Motor neuron (in vitro differentiated cells): ENCODE measurements at regions not wholly inside any gene's neighbourhood (a gene's known extent, or its start where the extent isn't known, plus 50 kb on each side); places are given as distances from the start of the nearest gene placed in this dataset.

Source experiments
- ATAC-seq, 8 experiments: fragments of 200-7000 bp; cut with Tn5 transposase; replicated peaks in 6 of 8; 2 replicates each; pipeline ENCODE4 v1.8.0; 2021; ENCODE audit warnings: mild to moderate bottlenecking in 8 of 8, moderate library complexity in 8 of 8
- H3K27ac ChIP-seq, 2 donors: fragments of 250-450 bp; sonication (Bioruptor Pico); 2 replicates each; pipeline ENCODE4 v1.9.0; 2021; ENCODE audit warnings: antibody characterized with exemption in 2 of 2, mild to moderate bottlenecking in 2 of 2, moderate library complexity in 1 of 2
- H3K4me1 ChIP-seq, 2 donors: fragments of 250-450 bp; sonication (Bioruptor Pico); replicated peaks in 1 of 2; 2 replicates each; pipeline ENCODE4 v1.6.1; 2021; ENCODE audit warnings: antibody characterized with exemption in 2 of 2, mild to moderate bottlenecking in 2 of 2, moderate library complexity in 1 of 2
- H3K4me3 ChIP-seq, 5 donors: fragments of 250-450 bp; sonication (Bioruptor Pico); 2 replicates each; pipeline ENCODE4 v1.9.0; 2021; ENCODE audit warnings: antibody characterized with exemption in 5 of 5, mild to moderate bottlenecking in 5 of 5, moderate library complexity in 4 of 5
- WGBS, 10 experiments: fragments of 450-650 bp; shearing (Covaris generic); methylation state at CpG; one replicate each; pipeline ENCODE4 v1.0.0; 2022; 5-methylcytosine and 5-hydroxymethylcytosine counted together
- in situ Hi-C, 9 experiments: fragments of 400-800 bp; cut with MboI; loops; one replicate each; pipeline ENCODE4 v1.15.0; 2021; ENCODE audit warnings: low sequenced_read_pairs in 9 of 9, low pct_unique_long_range_greater_than_20kb in 2 of 9; ENCODE audit not compliant: unreplicated experiment in 9 of 9

DNA sequence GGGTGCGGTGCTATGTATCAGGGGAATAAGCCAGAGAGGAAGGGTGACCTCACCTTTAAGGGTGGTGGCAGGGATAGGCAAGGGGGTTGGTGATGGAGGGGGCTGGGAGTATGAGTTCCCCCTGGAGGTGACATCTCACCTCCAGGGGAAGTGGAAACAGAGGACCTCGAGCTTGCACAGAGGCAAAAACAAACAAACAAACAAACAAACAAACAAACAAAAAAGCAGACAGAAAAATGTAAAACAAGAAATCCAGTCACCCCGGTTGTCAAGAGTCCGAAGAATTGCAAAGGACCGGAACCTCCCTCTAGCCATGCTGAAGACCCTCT, 112.2 kb upstream of the MYL2 start:
- Histone ChIP-seq H3K4me3 (peak overlapping the region; percentile 75 to 99 (median 90)), H3K4me1 (peaks cover 9 to 23% of the 10 kb centered on the region in 2 donors), H3K27ac (no peak overlapping the region)
- in situ Hi-C loops: loop anchor here in 1 of 9 experiments (25.0 kb wide), 1 partner anchor 280 kb away; no protein-coding TSS in a partner anchor
- WGBS, 10 experiments: 0 to 88% (median 47%) methylated on average over 1 to 5 of the region's 5 CpGs; no CpG with 5 or more reads in 2 of the 10 experiments
- ATAC-seq: no peak

DNA sequence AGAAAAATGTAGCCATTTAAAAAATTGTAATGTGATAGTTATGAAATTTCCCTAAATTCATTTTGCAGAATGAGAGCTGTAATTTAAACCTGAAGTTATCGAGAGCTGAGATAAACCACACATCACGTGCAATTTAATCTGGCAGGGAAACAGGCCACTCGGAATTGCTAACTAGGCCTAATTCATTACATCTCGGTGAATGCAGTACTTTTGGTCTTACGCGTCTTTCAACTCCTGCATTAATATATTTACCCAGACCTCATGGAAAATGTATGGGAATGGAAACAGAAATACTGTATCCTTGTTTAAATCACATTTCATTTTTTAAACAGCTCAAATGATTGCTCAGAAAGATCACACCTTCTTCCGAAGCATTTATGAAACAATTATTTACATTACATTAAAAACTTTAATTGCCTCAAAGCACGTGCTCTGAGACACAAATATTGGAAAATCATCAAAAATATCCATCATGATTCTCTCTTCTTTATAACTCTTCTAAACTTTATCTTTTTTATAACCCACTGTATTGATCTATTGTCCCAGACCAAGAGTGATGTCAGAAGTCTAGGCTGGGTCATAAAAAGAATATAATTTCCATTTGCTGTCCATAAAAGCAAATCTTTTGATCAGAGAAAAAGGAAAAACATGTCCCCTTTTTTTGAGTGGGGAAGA, 111.7 kb upstream of the MYL2 start:
- in situ Hi-C loops: loop anchor here in 1 of 9 experiments (25.0 kb wide), 1 partner anchor 280 kb away; no protein-coding TSS in a partner anchor
- WGBS, 10 experiments: 32 to 93% (median 72%) methylated on average over 3 to 8 of the region's 8 CpGs
- no peak for ATAC-seq
- H3K4me3 ChIP-seq: peak overlapping the region in 2 of 5 donors; percentile 75 to 82
- peaks cover 9 to 18% of the 10 kb centered on the region in 2 donors for H3K4me1 ChIP-seq
- H3K27ac ChIP-seq: no peak overlapping the region

DNA sequence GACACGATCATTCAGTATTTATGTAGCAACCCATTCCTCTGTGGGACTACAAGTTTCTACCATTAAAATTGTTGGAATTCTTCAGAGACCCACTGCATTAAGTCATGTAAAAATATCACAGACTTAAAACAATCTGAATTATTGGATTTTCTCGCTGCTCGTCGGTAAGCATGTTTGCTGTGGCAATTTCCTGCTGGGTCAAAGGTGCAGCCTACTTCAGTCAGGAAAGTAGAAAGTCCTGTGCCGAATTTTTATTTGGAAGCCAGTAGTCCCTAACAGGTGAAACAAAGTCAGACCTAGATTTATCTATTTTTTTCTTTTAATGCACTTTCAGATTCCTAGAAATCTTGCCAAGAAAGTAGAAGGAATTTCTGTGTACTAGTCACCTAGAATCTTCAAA, 110.4 kb upstream of the MYL2 start:
- Histone ChIP-seq H3K4me1 (peaks cover 9 to 16% of the 10 kb centered on the region in 2 donors), H3K4me3 (no peak overlapping the region), H3K27ac (no peak overlapping the region)
- no peak for ATAC-seq
- in situ Hi-C loops: loop anchor here in 1 of 9 experiments (25.0 kb wide), 1 partner anchor 282 kb away; no protein-coding TSS in a partner anchor
- 0 to 83% (median 61%) methylated on average over 1 to 5 of the region's 5 CpGs; no CpG with 5 or more reads in 2 of the 10 experiments for WGBS, 10 experiments

DNA sequence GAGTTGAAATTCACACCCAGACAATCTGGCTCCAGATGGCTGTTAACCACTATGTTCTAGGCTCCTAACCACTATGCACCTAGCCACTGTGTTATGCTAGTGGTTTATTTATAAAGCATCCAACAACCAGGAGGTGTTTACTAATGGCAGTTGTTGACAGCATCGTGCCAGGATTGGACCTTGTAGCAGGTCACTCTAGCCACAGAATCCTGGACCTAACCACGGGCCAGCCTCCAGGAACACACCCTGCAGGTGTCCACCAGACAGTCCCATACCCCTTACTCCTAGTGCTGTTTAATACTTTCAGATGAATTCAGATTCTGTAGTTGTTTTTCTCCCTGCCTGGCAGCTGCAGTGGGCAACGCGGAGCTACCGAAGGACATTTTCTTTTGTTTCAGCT, 109.4 kb upstream of the MYL2 start:
- no peak overlapping the region for H3K27ac ChIP-seq
- WGBS, 10 experiments: 17 to 83% (median 28%) methylated on average over 1 to 4 of the region's 5 CpGs; no CpG with 5 or more reads in 2 of the 10 experiments
- no peak overlapping the region for H3K4me3 ChIP-seq
- ATAC-seq: no peak
- in situ Hi-C loops: loop anchor here in 5 of 9 experiments (10.0 to 25.0 kb wide), 3 partner anchors 265 to 285 kb away; no protein-coding TSS in a partner anchor
- peaks cover 9 to 16% of the 10 kb centered on the region in 2 donors for H3K4me1 ChIP-seq

DNA sequence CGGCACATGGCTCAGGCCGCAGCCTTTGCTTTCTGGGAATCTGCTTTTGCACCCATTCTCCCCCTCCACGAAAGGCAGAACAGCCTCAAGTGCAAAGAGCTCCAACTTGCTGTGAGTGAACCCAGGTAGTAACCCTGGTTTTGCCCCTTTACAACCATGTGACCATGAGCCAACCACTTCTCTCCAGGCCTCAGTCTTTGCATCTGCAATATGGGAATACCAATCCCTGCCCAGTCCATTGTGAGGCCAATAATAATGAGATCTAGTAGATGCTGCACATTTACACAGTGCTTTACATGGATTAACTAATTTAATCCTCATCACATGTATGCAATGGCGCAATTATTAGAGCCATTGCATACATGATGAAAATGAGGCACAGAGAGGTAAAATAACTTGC, 108.9 kb upstream of the MYL2 start:
- no peak overlapping the region for H3K27ac ChIP-seq
- in situ Hi-C loops: loop anchor here in 5 of 9 experiments (10.0 to 25.0 kb wide), 3 partner anchors 265 to 285 kb away; no protein-coding TSS in a partner anchor
- H3K4me3 ChIP-seq: no peak overlapping the region
- peaks cover 9 to 16% of the 10 kb centered on the region in 2 donors for H3K4me1 ChIP-seq
- WGBS, 10 experiments: 33 to 100% (median 70%) methylated on average over 1 to 4 of the region's 4 CpGs; no CpG with 5 or more reads in 4 of the 10 experiments
- ATAC-seq: no peak

DNA sequence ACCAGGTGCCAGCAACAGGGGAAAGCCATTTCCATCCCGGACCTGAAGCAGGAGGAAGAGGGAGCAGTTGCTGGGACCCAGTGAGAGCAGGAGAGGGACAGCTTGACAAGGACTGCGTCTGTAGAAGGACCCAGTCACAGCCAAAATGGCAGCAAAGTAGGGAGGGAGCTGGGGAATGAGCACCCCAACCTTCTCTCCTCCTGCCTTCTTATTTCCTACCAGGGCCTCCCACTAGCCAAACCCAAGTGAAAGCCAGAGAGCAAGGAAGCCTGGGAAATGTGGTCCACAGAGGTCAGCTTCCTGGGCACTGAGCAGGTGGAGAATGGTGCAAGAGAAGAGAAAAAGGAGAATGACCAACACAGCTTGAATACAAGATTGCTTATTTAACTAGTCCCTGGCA, 108.5 kb upstream of the MYL2 start:
- no peak for ATAC-seq
- in situ Hi-C loops: loop anchor here in 5 of 9 experiments (10.0 to 25.0 kb wide), 3 partner anchors 266 to 286 kb away; no protein-coding TSS in a partner anchor
- Histone ChIP-seq H3K27ac (no peak overlapping the region), H3K4me3 (no peak overlapping the region), H3K4me1 (peaks cover 9 to 16% of the 10 kb centered on the region in 2 donors)
- 0 to 51% (median 38%) methylated on average over 1 to 2 of the region's 2 CpGs; no CpG with 5 or more reads in 6 of the 10 experiments for WGBS, 10 experiments

DNA sequence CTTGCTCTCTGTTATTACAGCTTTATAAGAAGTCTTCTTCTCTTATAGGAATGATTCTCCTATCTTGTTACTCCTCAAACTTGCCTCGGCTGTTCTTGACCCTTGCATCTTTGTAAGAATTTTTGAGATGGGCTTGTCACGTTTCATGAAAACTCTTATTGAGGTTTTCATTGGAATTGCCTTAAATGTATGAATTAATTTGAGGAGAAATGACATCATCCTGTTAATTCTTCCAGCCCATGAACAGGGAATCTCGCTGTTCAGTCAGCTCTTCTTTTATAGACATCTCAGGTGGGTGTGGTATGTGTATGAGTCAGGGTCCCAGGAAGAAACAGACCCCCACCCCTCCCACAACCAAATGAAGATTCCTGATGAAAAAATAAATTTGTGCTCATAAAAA, 107.1 kb upstream of the MYL2 start:
- WGBS, 10 experiments: 0 to 93% (median 67%) methylated on average over 2 to 3 of the region's 3 CpGs; no CpG with 5 or more reads in 1 of the 10 experiments
- in situ Hi-C loops: loop anchor here in 5 of 9 experiments (10.0 to 25.0 kb wide), 3 partner anchors 267 to 287 kb away; no protein-coding TSS in a partner anchor
- Histone ChIP-seq H3K4me3 (no peak overlapping the region), H3K27ac (no peak overlapping the region), H3K4me1 (peaks cover 6 to 10% of the 10 kb centered on the region in 2 donors)
- ATAC-seq: no peak

DNA sequence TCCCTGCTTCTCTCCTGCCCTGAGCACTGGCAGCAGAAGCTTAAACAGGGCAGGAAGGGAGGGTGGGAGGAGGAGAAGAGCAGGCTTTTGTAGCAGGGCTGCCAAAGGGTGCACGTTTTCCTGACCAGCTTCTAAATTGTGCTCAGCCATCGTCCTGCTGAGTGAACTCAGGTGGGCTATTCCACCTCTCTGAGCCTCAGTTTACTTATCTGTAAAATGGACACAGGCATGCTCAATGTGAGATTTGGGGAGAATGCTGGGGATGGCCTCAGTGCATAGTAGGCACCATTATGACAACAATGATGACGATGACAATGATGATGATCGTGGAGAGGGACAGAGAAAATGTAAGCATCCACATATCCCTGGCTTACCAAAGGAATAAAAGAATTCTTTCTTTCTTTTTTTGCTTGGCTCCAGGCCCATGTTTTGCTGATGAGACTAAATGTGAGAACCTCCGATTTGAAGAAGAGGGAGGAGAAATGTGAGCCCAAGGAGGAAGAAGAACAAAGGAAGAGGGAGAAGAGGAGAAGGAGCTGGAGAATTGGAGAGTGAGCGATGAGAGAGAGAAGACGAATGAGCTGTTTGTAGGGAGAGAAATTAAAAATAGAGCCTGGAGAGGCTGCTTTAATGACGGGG, 105.5 kb upstream of the MYL2 start:
- no peak for ATAC-seq
- in situ Hi-C loops: loop anchor here in 5 of 9 experiments (10.0 to 25.0 kb wide), 3 partner anchors 269 to 289 kb away; no protein-coding TSS in a partner anchor
- Histone ChIP-seq H3K4me1 (peaks cover 5 to 6% of the 10 kb centered on the region in 2 donors), H3K27ac (no peak overlapping the region), H3K4me3 (no peak overlapping the region)
- WGBS, 10 experiments: 3 to 70% (median 38%) methylated on average over 2 to 8 of the region's 8 CpGs

DNA sequence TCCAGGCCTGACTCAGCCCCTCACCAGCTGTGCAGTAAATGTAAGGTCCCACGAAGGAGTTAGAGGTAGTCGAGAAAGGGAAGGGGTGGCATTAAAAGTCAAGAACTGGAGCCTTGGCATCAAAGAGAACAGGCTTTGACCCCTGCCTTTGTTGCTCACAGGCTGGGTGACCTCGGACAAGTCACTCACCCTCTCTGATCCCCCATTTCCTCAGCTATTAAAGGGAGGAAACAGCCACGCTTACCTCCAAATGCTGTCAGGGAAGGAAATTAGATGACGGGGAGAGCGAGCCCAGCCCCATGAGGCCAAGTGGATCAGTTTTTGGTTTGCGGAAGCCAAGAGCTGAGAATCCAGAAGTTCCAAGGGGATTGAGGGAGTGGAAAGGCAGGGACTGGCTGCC, 104.9 kb upstream of the MYL2 start:
- Histone ChIP-seq H3K27ac (no peak overlapping the region), H3K4me1 (peaks cover 3 to 6% of the 10 kb centered on the region in 2 donors), H3K4me3 (no peak overlapping the region)
- in situ Hi-C loops: loop anchor here in 5 of 9 experiments (10.0 to 25.0 kb wide), 3 partner anchors 270 to 290 kb away; no protein-coding TSS in a partner anchor
- no peak for ATAC-seq
- WGBS, 10 experiments: 7 to 100% (median 40%) methylated on average over 1 to 6 of the region's 7 CpGs; no CpG with 5 or more reads in 5 of the 10 experiments

DNA sequence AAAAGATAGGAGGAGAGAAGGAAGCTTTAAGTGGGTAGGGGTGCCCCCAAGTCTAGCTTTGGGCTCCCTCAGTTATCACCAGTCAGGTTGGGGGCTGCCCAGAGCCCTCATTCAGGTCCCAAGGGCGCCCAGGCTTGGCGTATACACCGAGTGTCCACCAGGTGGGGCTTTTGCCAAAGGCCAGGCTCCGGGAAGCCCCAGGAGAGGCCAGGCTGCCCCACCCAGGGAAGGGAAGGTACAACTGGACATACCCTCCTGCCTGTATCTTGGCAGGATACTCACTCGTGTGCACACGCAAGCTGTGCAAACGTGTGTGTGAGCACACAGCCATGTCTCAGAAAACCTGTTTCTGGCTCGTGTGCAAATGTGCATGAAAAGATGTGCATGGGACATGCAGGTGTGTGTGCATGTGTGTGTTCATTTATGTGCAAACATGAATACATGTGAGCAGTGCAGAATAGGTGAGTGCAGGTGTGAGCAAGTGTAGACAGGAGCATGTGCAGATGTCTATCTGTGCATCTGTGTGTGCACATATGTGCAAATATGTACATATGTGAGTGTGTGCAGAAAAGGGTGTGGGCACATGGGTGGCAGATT, 103.9 kb upstream of the MYL2 start:
- Histone ChIP-seq H3K4me3 (no peak overlapping the region), H3K27ac (no peak overlapping the region), H3K4me1 (no peaks in the 10 kb centered on the region)
- in situ Hi-C loops: loop anchor here in 7 of 9 experiments (10.0 to 25.0 kb wide), 4 partner anchors 263 to 290 kb away; no protein-coding TSS in a partner anchor
- 0 to 10% (median 1%) methylated on average over 1 to 7 of the region's 8 CpGs; no CpG with 5 or more reads in 4 of the 10 experiments for WGBS, 10 experiments
- peak; percentile 86 to 99 (median 94) for ATAC-seq

DNA sequence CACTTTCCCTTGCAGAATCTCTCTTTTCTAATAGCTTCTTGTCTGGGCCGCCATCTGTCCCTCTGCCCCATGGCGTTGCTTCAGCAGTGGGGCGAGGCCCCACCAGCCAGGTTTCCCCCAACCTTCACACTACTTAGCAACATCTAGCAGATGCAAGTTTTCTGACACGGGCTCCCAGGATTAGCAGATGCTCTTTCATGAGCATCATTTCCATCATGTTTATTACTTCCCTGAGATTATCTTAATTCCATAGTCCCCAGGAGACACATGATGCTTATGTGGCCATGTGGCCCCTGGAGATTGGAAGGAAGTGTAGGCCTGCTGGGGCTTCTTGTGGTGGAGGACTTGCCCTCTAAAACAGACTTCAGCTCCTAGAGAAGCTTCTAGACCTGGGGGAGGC, 102.0 kb upstream of the MYL2 start:
- in situ Hi-C loops: loop anchor here in 7 of 9 experiments (10.0 to 25.0 kb wide), 4 partner anchors 265 to 292 kb away; no protein-coding TSS in a partner anchor
- Histone ChIP-seq H3K27ac (no peak overlapping the region), H3K4me1 (no peaks in the 10 kb centered on the region), H3K4me3 (no peak overlapping the region)
- WGBS, 10 experiments: 33 to 94% (median 56%) methylated on average over 1 to 4 of the region's 4 CpGs; no CpG with 5 or more reads in 4 of the 10 experiments
- no peak for ATAC-seq

DNA sequence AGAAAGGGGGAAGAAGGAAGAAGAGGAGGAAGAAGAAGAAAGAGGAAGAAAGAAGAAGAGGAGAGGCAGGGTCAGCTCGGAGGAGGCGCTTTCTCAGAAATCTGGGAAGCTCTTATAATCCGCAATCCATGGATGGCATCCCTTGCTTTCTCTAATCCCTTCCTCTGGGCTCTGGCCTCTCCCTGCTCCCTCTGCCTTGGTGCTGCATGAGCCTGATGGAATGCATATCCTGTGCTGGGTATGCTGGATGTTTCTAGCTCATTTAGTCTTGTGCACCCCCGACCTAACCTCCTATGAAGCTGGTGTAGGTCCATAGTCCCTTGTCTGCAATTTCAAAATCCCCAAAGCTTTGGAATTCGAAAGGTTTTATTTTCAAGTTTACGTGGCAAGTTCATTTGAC, 94.2 kb upstream of the MYL2 start:
- Histone ChIP-seq H3K4me3 (no peak overlapping the region), H3K27ac (no peak overlapping the region), H3K4me1 (no peaks in the 10 kb centered on the region)
- ATAC-seq: no peak
- 42 to 93% (median 63%) methylated on average over 1 to 6 of the region's 6 CpGs for WGBS, 10 experiments
- in situ Hi-C loops: loop anchor here in 3 of 9 experiments (25.0 kb wide), 2 partner anchors 273 to 298 kb away; no protein-coding TSS in a partner anchor
